ENCODE measurements at regions not wholly inside any gene's neighbourhood (a gene's known extent, or its start where the extent isn't known, plus 50 kb on each side); places are given as distances from the start of the nearest gene placed in this dataset.
A peak's percentile ranks its signal among the peaks of the same experiment; 100 is the strongest.

GRCh38 chr12:107978641-107979040 lies 150.4 kb upstream of the WSCD2 start:
- intact Hi-C loops (cut with micrococcal nuclease), result no loop called here
- H3K27me3 Mint-ChIP-seq, result peaks cover 16% of the 10 kb centered on the region
- DNase-seq, result no peak

GRCh38 chr12:107983756-107984472 lies 145.2 kb upstream of the WSCD2 start:
- DNase-seq (no peak), ATAC-seq (no peak)
- CTCF ChIA-PET, result interaction anchor here (0.6 kb wide), 1 partner anchor 276 kb away, joined by 3 read pairs; no protein-coding TSS in a partner anchor
- Mint-ChIP-seq H3K27ac (no peak overlapping the region), H3K36me3 (ENCODE audit: low read depth) (no peaks in the 10 kb centered on the region), H3K9me3 (no peaks in the 10 kb centered on the region), H3K4me3 (no peak overlapping the region), H3K4me1 (ENCODE audit: low read depth) (no peaks in the 10 kb centered on the region), H3K27me3 (peaks cover 19% of the 10 kb centered on the region)
- intact Hi-C loops (cut with micrococcal nuclease), result no loop called here
- TF ChIP-seq, protein P1, sequence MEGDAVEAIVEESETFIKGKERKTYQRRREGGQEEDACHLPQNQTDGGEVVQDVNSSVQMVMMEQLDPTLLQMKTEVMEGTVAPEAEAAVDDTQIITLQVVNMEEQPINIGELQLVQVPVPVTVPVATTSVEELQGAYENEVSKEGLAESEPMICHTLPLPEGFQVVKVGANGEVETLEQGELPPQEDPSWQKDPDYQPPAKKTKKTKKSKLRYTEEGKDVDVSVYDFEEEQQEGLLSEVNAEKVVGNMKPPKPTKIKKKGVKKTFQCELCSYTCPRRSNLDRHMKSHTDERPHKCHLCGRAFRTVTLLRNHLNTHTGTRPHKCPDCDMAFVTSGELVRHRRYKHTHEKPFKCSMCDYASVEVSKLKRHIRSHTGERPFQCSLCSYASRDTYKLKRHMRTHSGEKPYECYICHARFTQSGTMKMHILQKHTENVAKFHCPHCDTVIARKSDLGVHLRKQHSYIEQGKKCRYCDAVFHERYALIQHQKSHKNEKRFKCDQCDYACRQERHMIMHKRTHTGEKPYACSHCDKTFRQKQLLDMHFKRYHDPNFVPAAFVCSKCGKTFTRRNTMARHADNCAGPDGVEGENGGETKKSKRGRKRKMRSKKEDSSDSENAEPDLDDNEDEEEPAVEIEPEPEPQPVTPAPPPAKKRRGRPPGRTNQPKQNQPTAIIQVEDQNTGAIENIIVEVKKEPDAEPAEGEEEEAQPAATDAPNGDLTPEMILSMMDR (IDR thresholded peaks at IDR 0.05), result no peak
- POLR2A ChIA-PET, result no interaction called here

More at GRCh38 chr12:107978641-107979040, 150.4 kb upstream of the WSCD2 start:
- TF ChIP-seq, protein P1 (IDR thresholded peaks at IDR 0.05), result no peak
- Mint-ChIP-seq H3K36me3 (ENCODE audit: low read depth) (no peaks in the 10 kb centered on the region), H3K4me3 (no peak overlapping the region), H3K4me1 (ENCODE audit: low read depth) (no peaks in the 10 kb centered on the region), H3K9me3 (peaks cover 7% of the 10 kb centered on the region), H3K27ac (no peak overlapping the region)
- no peak for ATAC-seq
- ChIA-PET CTCF (interaction anchor here (1.3 kb wide), 1 partner anchor 12 kb away, joined by 4 read pairs; no protein-coding TSS in a partner anchor), POLR2A (no interaction called here)

- no peak overlapping the region for H3K4me3 Mint-ChIP-seq
- TF ChIP-seq, protein P1 (IDR thresholded peaks at IDR 0.05), result no peak
- CTCF ChIA-PET, result no interaction called here
These were observed 144.1 kb upstream of the WSCD2 start for GRCh38 chr12:107984973-107985372.

DNA sequence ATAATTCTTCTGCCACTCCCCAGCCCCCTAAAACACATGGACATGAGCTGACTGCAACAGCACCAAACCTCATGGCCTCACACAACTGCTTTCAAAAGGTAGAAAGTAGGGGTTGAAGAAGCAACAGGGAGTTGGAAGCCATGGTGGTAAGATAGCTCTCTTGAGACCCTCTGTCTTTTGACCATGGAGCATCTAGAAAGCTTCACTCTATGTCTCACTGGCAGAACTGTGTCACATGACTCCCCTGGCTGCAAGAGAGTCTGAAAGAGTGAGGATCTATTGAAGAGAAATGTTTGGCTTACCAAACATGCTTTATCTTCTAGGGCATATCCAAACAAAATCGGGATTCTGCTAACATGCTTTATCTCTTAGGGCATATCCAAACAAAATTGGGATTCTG lies 142.9 kb upstream of the WSCD2 start:
- intact Hi-C loops (cut with micrococcal nuclease), result no loop called here
- Mint-ChIP-seq H3K27me3 (peaks cover 22% of the 10 kb centered on the region), H3K9me3 (no peaks in the 10 kb centered on the region), H3K4me3 (no peak overlapping the region), H3K27ac (no peak overlapping the region), H3K36me3 (ENCODE audit: low read depth) (no peaks in the 10 kb centered on the region), H3K4me1 (ENCODE audit: low read depth) (no peaks in the 10 kb centered on the region)
- DNase-seq (no peak), ATAC-seq (no peak)
- POLR2A ChIA-PET, result no interaction called here
- CTCF ChIA-PET, result no interaction called here
- TF ChIP-seq, protein P1 (IDR thresholded peaks at IDR 0.05), result no peak

More at GRCh38 chr12:107984973-107985372, 144.1 kb upstream of the WSCD2 start:
- intact Hi-C loops (cut with micrococcal nuclease), result no loop called here
- Mint-ChIP-seq H3K27me3 (peaks cover 21% of the 10 kb centered on the region), H3K36me3 (ENCODE audit: low read depth) (no peaks in the 10 kb centered on the region), H3K4me1 (ENCODE audit: low read depth) (no peaks in the 10 kb centered on the region), H3K27ac (no peak overlapping the region), H3K9me3 (no peaks in the 10 kb centered on the region)
- POLR2A ChIA-PET, result no interaction called here
- DNase-seq (no peak), ATAC-seq (no peak)

- Mint-ChIP-seq H3K27me3 (peaks cover 12% of the 10 kb centered on the region), H3K36me3 (ENCODE audit: low read depth) (no peaks in the 10 kb centered on the region), H3K27ac (no peak overlapping the region), H3K4me1 (ENCODE audit: low read depth) (no peaks in the 10 kb centered on the region), H3K4me3 (no peak overlapping the region), H3K9me3 (no peaks in the 10 kb centered on the region)
- ATAC-seq (no peak), DNase-seq (peak; percentile 61)
- intact Hi-C loops (cut with micrococcal nuclease), result loop anchor here (5.0 to 10.0 kb wide), 3 partner anchors 194 to 522 kb away; no protein-coding TSS in a partner anchor
- POLR2A ChIA-PET, result no interaction called here
- CTCF ChIA-PET, result interaction anchor here (0.6 to 5.6 kb wide), 18 partner anchors 9 to 523 kb away, joined by 3 to 36 read pairs (median 4); no protein-coding TSS in a partner anchor
- TF ChIP-seq, protein P1 (IDR thresholded peaks at IDR 0.05), result peak; percentile 41
These were observed 138.8 kb upstream of the WSCD2 start for GRCh38 chr12:107990325-107990724.
